ENCODE measurements at regions not wholly inside any gene's neighbourhood (a gene's known extent, or its start where the extent isn't known, plus 50 kb on each side); places are given as distances from the start of the nearest gene placed in this dataset.

- Histone ChIP-seq H3K4me3 (ENCODE audit: low read depth, low read length, poor library complexity, severe bottlenecking) (no peak overlapping the region), H3K9me3 (ENCODE audit: low read depth, low read length, poor library complexity, severe bottlenecking) (no peaks in the 10 kb centered on the region), H3K4me1 (ENCODE audit: insufficient read depth, low read length, poor library complexity, severe bottlenecking) (no peaks in the 10 kb centered on the region), H3K27me3 (replicated peaks; ENCODE audit: insufficient read depth, low read depth, low read length, poor library complexity) (no peaks in the 10 kb centered on the region), H3K27ac (ENCODE audit: low read depth, low read length, poor library complexity, severe bottlenecking) (no peak overlapping the region), H3K36me3 (ENCODE audit: insufficient read depth, low read length, poor library complexity, severe bottlenecking) (no peaks in the 10 kb centered on the region)
- no TSS peak for BruUV-seq (replicated peaks)
- no peak for TF ChIP-seq EZH2 (IDR thresholded peaks at IDR 0.05; ENCODE audit: borderline replicate concordance, low read depth, low read length, poor library complexity, severe bottlenecking)
- TF ChIP-seq CTCF (conservative IDR thresholded peaks at IDR 0.05; ENCODE audit: low read depth, low read length), result peak; percentile 42; the same call in 1 of the 2 replicates
- ChIA-PET CTCF (no interaction called here), POLR2A (ENCODE audit: low non-redundant PET) (no interaction called here)
- intact Hi-C loops (cut with micrococcal nuclease; ENCODE audit: unreplicated experiment), result no loop called here
- peak; percentile 22 for DNase-seq (ENCODE audit: low spot score)
Measured at GRCh38 chr12:59372956-59373355, 222.9 kb upstream of the SLC16A7 start.

- POLR2A ChIA-PET (ENCODE audit: low non-redundant PET), result no interaction called here
- CTCF ChIA-PET, result no interaction called here
- intact Hi-C loops (cut with micrococcal nuclease; ENCODE audit: unreplicated experiment), result no loop called here
- Histone ChIP-seq H3K4me1 (ENCODE audit: insufficient read depth, low read length, poor library complexity, severe bottlenecking) (no peaks in the 10 kb centered on the region), H3K27ac (ENCODE audit: low read depth, low read length, poor library complexity, severe bottlenecking) (no peak overlapping the region), H3K4me3 (ENCODE audit: low read depth, low read length, poor library complexity, severe bottlenecking) (no peak overlapping the region), H3K36me3 (ENCODE audit: insufficient read depth, low read length, poor library complexity, severe bottlenecking) (no peaks in the 10 kb centered on the region), H3K27me3 (replicated peaks; ENCODE audit: insufficient read depth, low read depth, low read length, poor library complexity) (no peaks in the 10 kb centered on the region), H3K9me3 (ENCODE audit: low read depth, low read length, poor library complexity, severe bottlenecking) (no peaks in the 10 kb centered on the region)
- TF ChIP-seq CTCF (conservative IDR thresholded peaks at IDR 0.05; ENCODE audit: low read depth, low read length) (no peak), EZH2 (IDR thresholded peaks at IDR 0.05; ENCODE audit: borderline replicate concordance, low read depth, low read length, poor library complexity, severe bottlenecking) (no peak)
- no TSS peak for BruUV-seq (replicated peaks)
- DNase-seq (ENCODE audit: low spot score), result no peak
Measured at GRCh38 chr12:59370933-59371332, 224.9 kb upstream of the SLC16A7 start.

GRCh38 chr12:59365133-59365532 is 230.7 kb upstream of the SLC16A7 start:
- ChIA-PET POLR2A (ENCODE audit: low non-redundant PET) (no interaction called here), CTCF (no interaction called here)
- Histone ChIP-seq H3K4me3 (ENCODE audit: low read depth, low read length, poor library complexity, severe bottlenecking) (no peak overlapping the region), H3K9me3 (ENCODE audit: low read depth, low read length, poor library complexity, severe bottlenecking) (no peaks in the 10 kb centered on the region), H3K27ac (ENCODE audit: low read depth, low read length, poor library complexity, severe bottlenecking) (no peak overlapping the region), H3K4me1 (ENCODE audit: insufficient read depth, low read length, poor library complexity, severe bottlenecking) (no peaks in the 10 kb centered on the region), H3K27me3 (replicated peaks; ENCODE audit: insufficient read depth, low read depth, low read length, poor library complexity) (no peaks in the 10 kb centered on the region), H3K36me3 (ENCODE audit: insufficient read depth, low read length, poor library complexity, severe bottlenecking) (no peaks in the 10 kb centered on the region)
- no TSS peak for BruUV-seq (replicated peaks)
- intact Hi-C loops (cut with micrococcal nuclease; ENCODE audit: unreplicated experiment), result no loop called here
- TF ChIP-seq EZH2 (IDR thresholded peaks at IDR 0.05; ENCODE audit: borderline replicate concordance, low read depth, low read length, poor library complexity, severe bottlenecking), result no peak
- no peak for TF ChIP-seq CTCF (conservative IDR thresholded peaks at IDR 0.05; ENCODE audit: low read depth, low read length)
- no peak for DNase-seq (ENCODE audit: low spot score)
